ENCODE measurements at regions not wholly inside any gene's neighbourhood (a gene's known extent, or its start where the extent isn't known, plus 50 kb on each side); places are given as distances from the start of the nearest gene placed in this dataset.
"Not testable (repeated sequence)": the region's sequence is repeated elsewhere in the genome, so short reads cannot be mapped to it uniquely, and the experiment has no call there.

DNA sequence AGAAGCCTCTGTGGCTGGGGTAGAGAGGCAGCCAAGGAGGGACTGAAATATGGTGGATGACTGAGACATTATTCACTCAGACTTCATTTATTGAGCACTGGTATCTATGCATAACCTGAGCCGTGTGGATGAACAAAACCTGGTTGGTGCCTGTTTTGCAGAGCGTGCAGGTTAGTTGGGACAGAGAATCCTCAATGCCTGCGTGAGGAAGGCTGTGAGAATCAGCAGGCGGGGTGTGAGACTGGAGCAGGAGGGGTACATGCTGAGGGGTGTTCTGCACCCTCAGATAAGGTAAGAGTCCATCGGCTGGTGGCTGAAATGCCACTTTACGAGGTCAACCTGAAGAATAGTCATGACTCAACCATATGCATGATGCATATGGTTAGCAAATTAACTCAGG, 271.6 kb downstream of the MED10 start:
- DNase-seq = no peak

DNA sequence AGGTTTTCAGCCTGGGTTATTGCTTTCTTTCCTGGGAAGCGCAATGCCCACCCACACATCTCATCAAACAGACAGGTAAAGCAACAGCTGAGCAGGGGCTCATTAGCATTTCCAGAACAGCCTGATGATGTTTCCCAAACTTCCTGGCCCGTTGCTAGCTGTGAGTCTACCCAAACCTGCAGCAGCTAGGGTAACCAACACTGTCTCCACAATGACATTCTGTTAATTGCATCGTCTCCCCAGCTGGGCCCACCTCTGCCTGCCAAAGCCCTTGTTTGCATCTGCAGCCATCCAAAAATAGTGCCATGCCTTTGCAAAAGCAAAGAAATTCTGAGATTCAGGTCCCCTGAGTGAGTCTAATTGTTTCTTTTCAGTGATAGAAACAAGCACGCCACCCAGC, 273.0 kb downstream of the MED10 start:
- no peak for DNase-seq

DNA sequence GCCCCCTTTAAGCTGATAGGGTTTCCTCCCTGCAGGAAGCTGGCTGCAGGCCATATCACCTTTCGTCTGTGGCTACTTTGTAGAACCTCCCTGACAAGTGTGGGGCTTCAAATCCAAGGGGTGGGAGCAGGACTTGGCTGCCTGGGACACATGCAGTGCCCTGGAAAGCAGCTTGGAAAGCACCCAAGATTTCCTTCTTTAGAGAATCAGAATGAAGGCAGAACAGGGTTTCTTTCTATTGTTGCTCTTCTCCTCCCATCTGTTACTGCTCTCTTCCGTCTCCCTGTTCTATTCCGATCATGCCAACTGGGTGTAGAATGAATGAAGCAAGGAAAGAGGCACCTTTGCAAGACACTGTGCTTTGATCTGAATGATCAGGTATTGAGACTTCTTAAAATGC, 282.2 kb downstream of the MED10 start:
- no peak for DNase-seq

DNA sequence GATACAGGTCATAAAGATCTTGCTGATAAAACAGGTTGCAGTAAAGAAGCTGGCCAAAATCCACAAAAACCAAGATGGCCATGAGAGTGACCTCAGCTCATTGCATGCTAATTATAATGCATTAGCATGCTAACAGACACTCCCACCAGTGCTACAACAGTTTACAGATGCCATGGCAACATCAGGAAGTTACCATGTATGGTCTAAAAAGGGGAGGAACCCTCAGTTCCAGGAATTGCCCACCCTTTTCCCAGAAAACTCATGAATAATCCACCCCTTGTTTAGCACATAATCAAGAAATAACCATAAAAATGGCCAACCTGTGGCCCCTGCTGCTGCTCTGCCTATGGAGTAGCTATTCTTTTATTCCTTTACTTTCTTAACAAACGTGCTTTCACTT, 284.2 kb downstream of the MED10 start:
- DNase-seq = not testable (repeated sequence)

DNA sequence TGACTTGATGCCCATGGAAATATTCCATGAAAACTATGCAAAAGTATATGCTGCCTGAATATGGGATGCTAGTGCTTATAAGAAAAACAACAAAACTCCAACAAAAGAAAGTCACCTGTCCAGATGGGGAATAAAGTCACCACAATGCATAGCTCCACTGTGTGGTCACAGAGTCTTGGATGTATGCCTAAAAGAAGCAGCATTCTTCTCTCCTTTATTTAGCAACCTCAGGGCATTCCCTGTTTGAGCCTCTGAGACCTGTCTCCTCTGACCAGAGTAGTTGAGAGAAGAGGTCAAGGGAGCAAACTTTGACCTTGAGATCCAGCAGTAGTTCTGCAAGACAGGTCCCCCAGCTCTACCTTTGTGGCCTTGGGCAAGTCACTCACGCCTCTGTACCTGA, 287.5 kb downstream of the MED10 start:
- DNase-seq = no peak

DNA sequence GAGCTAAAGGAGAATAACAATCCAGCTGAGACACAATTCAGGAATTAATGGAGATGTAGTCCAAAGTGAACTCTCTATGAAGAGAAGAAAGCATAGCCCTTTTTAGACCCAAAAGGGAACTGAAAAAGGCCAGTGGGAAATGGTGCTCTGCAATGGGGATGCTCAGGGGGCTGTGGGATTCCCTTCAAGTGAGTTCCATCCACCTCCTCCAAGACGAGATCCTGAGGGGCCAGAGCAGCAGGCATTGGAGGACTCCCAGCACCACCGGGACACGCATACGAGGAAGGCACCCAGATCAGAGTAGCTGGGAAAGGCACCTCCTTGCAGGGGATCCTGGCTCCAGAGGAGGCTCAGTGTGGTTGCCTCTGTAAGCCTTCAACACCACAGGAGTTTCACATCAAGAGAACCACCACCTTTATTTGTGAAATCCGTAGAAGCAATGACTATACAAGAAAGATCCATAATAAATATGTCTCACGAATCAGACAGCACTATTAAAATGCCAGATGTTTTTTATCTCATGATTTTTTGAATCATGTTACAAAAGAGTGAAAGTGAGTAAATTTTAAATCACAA, 288.2 kb downstream of the MED10 start:
- no peak for DNase-seq

DNA sequence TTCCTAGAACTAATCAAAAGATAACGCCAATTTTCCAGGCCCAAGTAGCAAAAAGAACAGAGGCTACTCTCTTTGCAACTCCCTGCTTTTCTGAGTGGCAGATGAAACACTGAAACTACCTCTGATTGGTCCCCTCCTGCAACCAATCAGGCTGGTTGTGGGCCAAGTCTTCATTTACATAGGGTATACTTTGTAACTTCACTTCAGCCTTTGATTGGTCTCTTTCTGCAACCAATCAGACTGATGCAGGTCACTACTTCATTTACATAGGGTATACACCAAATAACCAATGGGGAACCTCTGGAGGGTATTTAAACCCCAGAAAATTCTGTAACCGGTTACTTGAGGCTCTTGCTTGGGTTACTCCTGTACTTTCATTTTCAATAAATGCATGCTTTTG, 289.6 kb downstream of the MED10 start:
- no peak for DNase-seq

DNA sequence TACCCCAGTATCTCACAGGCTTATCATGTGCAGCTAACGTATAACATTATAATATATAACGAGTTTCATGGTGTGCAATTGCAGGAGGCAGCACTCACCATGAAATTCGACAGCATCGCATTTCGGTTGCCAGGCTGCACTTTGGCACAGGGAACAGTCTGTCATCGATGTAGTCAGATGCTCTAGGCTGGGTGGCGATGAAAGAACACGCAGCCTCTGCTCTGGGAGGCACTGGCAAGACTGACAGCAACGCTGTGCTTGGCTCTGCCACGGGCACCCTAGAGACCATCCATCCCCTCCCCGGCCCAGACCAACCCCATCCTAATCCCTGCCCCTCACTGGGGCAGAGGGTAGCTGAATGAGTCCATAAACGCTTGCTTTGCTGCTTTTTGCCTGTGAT, 290.8 kb downstream of the MED10 start:
- no peak for DNase-seq

DNA sequence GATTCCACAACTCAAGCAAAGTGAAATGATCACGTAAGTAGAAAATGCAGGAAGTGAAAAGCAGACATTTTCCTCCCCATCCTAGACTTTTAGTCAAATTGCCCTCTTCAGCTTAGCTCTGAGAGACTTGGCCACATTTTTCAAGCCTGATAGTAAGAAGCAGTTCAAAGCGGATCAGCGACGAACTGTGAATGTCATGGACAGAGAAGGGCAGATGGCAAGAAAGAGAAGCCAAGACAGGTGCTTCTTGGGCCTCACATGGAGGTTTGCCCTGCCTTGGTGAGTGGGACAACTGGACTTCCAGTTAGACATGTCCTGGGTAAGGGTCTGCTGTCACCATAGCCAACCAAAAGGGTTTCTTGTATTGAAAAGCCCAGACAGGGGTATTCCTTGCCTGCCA, 291.5 kb downstream of the MED10 start:
- no peak for DNase-seq

DNA sequence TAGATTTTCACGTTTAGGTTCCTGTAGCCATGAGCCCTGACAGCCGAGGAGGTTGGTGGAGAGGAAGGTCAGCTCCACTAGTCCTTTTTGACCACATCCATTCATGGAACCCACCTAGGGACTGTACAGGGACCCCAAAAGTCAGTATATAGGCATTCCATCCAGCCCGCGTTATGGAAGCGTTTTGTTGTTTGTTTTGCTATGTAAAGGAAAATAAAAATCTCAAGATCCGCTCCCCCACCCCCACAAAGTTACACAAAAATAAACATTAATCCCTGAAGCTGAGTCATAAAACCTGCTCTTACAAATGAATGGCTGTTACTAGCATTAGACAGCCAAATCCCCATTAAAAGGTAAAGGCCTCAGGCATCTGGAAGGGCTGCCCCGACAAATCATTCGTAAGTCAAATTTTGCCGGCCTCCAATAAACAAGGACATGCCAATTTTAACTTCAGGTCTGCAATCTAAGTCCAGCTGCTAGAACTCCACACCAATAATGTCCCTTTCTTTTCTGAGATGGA, 292.9 kb downstream of the MED10 start:
- no peak for DNase-seq

DNA sequence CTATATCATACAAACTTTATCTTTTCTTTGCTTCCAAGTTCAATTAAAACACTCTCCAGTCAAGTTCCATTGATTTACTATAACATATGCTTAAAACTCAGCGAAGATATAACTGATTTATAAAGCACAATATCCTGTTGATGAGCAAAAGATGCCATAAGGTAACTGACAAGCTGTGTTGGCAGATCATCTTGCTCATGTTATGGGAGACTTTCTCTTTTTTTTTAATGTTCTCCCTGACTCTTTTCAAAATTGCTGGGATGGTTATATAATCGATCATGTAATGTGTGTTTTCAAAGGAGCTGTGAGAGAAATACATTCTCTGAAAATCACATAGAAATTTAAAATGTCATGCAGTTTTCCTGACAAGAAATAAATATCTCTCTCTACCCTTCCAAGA, 293.5 kb downstream of the MED10 start:
- DNase-seq = no peak

DNA sequence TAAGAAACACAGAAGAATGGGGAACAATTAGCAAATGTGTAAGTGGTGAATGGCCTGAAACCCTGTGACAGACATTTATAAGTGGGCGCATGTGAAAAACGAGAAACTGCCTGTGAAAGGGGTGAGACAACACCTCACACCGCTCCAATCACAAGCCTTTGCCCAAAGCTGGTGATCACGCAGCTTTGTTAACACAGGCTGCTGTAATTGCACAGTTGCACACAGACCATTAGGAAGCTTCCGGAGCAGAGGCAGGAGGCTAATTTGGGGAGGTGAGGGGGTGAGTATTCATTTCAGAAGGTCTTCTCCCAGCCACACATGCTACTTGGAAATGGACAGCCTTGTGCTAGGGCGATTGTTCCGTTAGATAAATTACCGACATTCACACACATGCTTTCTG, 294.0 kb downstream of the MED10 start:
- no peak for DNase-seq

DNA sequence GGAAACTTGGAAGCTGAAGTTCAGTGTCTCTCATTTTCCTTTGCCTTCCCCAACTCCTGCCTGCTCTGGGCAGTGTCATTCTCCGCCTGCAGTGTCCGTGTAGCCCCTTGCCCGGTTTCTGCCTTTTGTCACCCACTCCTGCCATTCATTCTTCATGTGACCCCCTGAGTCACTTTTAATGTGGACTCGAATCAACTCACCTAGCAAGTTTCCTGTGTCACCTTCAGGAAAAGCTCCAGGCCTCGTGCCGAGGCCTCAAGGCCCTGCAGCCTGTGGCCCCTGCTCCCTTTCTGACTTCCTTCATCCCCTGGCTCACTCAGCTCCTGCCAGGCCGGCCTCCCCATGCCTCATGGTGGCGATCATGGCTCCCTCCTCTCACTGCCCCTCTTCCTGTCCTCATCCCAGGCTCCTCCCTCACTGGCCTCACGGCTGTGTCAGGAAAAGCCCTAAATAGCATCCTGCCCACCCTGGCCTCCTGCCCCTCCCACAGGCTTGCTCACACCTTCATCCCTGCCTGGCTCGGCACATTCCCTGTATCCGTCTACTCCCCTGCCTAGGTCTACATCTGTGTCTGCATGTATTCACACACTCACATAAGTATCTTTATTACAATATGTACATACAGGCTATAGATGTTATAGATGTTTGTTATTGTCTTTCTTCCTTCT, 294.9 kb downstream of the MED10 start:
- no peak for DNase-seq

DNA sequence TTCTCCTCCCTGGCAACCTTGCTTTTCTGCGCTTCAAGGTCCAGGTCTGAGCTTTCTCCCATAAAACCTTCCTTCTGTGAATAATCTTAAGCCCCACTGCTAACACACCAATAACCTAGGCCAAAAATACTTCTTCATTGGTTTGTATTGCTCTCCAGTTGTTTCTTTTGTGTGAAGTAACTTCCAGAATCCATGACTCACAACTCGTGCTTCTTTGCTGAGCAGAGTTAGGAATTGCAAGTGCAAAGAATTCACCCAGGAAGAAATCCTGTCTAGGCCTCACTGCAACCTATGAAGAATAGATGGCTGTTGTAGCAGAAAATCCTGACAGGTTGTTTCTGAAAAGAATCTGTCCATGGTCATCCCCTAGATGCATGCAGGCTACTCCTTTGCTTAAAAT, 295.7 kb downstream of the MED10 start:
- no peak for DNase-seq

DNA sequence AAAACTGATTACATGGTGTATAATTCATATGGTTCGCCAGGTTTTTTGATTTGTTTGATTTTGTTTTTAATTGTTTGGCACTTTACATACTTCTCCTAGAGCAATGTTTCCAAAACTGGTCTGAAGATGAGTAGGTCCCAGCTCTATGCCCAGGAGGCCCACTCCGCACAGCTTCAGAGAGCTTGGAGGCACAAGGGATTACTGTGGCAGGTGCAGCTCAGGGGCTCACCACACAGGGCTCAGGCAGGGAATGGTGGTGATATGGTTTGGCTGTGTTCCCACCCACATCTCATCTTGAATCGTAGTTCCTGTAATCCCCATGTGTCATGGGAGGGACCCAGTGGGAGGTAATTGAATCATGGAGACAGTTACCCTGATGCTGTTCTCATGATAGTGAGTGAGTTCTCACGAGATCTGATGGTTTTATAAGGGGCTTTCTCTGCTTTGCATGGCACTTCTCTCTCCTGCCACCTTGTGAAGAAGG, 296.6 kb downstream of the MED10 start:
- no peak for DNase-seq

DNA sequence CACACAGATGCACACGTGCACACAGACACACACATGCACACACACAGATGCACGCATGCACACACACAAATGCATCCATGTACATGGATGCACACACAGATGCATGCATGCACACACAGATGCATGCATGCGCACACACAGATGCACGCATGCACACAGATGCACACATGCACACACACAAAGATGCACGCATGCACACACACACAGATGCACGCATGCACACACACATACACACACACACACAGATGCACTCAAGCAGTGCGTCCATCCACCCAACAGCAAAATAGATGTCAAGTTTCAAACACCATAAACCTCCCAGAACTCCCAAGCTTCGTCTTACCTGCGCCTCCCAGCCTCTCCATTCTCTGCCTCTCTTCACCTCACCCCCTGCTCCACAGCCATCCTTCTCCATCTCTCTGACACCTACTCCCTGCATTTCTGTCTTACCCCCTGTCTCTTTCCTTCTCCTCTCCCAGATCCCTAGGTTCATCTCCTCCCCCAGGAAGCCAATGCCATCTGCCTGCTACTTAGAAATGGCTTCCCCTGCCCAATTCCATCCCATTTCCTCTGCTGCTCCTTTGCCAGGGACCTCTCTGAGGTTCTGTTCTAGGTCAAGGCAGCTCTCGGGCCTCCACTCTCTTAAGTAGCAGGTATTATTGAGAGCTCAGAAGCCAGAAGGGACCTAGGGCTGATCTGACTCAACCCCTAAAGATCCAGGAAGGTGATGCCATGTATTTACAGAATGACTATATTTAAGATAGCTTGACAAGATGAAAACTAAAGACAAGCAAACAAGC, 297.2 kb downstream of the MED10 start:
- DNase-seq = no peak

DNA sequence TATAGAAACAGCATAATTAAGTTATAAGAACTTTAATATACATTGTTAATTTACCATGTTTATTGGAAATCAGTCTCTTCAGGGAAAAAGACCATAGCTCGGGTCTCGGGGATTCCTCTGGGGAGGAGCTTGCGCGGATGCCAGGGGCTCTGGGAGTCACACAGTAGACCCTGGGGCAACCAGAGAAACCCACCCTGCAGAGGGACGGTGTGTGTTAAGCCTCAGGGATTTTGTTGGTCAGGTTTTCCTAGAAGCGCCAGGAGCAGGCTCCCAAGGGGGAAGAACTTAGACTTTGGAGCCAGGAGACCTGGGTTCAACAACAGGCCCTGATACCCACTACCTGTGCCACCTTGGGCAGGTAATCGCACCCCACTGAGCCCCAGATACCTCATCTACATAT, 297.9 kb downstream of the MED10 start:
- no peak for DNase-seq

DNA sequence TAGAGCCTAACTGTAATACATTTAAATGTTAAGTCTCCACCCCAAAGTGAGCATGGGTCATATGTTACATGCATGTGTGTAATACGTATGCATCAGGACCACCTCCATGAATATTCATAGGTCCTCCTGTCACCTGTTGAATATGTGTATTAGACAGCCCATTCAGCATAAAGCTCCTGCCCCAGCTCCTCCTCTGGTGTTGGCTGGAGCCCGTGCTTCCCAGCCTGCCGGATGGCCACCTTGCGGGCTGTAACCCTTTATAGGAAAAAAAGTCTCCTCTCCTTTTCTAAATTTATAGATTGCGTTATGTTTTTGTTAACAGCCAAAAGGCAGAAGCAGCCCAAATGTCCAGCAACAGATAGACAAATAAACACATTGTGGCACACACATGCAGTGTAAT, 299.5 kb downstream of the MED10 start:
- no peak for DNase-seq

DNA sequence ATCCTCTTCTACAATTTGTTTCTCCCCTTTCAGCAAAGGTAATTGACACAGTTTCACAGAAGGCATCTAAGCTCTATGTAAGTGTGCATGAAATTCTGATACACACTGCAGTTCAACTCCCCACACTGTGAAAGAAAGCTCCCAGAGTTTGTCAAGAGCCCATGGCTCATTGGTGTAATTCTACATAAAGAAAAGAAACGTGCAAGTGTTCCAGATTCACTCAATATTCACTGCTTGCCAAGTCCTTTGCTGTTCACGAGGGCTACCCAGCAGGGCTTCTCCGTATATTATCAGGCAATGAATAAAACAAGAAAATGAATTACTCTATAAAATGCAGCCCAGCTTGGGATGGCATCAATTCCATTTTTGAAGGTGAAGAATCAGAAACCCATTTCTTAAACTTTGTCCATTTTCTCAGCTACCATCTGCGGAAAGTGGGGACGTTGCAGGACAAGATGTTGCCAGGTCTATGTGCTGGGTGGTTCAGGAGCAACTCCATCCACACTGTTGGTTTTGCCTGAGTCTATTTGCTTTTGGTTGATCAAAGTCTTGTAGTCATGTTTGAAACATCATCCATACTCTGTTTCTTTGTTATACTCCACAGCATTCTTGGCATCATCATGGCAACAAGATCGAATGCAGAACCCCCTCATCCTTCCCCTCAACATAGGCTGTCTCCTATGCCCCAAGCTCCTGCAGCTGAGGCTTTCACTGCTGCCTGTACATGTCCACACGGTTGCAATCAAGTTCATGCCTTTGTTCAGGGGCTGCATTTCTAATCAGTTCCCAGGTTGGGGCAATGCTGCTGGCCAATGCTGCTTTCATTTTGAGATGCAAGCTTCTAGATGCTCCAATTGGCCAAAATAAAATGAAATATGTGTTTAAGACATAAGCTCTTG, 301.8 kb downstream of the MED10 start:
- no peak for DNase-seq

DNA sequence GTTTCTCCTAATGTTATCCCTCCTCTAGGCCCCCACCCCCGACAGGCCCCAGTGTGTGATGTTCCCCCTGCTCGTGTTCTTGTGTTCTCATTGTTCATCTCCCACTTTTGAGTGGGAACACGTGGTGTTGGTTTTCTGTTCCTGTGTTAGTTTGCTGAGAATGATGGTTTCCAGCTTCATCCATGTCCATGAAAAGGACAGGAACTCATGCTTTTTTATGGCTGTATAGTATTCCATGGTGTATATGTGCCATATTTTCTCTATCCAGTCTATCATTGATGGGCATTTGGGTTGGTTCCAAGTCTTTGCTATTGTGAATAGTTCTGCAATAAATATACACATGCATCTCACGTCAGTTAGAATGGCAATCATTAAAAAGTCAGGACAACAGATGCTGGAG, 305.9 kb downstream of the MED10 start:
- not testable (repeated sequence) for DNase-seq

DNA sequence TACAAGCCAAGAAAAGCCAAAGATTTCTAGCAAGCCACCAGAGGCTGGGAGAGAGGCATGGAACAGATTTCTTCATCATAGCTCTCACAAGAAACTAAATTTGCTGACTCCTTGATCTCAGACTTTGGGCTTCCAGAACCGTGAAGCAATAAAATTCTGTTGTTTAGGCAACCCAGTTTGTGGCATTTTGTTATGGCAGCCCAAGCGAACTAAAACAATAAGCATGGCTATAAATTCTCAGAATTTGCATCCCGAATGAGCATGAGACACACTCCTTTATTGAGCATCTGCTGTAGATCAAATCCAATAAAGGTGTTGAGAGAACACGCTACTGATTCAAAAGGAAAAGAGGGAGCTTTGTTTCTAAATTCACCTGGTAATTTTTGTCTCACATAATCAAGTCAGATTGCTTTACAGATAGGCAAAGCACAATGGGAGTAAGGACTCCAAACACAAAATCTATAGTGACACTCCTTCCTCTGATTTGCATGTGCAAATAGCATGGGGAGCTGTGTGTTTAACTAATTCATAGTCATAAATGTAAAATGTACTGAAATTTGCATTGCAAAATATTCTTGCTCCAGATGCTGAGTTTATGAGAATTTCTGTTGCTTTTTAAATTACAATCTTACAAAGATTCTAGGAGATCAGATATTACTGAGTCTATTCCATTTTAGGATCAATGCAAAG, 308.7 kb downstream of the MED10 start:
- DNase-seq = no peak

DNA sequence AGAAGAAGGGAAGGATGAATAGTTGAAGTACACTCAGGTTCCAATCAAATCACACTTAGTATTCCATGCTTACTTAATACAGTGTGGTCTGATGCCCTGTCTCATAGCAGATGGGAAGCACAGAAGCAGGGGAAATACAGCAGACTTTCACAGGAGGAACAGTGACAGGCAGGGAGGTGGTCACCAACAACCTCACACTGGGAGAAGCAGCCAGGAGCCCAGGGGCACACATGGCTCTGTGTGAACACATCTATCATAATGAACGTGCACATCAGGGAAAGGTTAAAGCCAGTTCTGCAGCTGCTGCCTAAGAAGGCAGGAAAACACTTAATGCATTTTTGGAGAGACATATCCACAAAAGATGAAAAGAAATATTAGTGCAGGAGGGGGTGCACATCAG, 312.3 kb downstream of the MED10 start:
- DNase-seq = no peak

Measured in CD4-positive, alpha-beta T cell treated with Interleukin-17A for 1 hour (primary cell).